Vagina (tissue), 2 donors: ENCODE measurements at regions not wholly inside any gene's neighbourhood (a gene's known extent, or its start where the extent isn't known, plus 50 kb on each side); places are given as distances from the start of the nearest gene placed in this dataset.

ENCODE experiments used
- CTCF ChIP-seq, 3 experiments: fragments of 450-650 bp in 2 of 3; fragments of 200-600 bp in 1 of 3; sonication (generic) in 1 of 3; IDR thresholded peaks; one replicate each; pipeline ENCODE4 v1.5.1; 2017 to 2019; ENCODE audit warnings: antibody characterized with exemption in 3 of 3, mild to moderate bottlenecking in 2 of 3, moderate library complexity in 2 of 3
- POLR2A ChIP-seq, 2 donors: fragments of 450-650 bp; IDR thresholded peaks; one replicate each; pipeline ENCODE4 v1.6.1; 2017; ENCODE audit warnings: antibody characterized with exemption in 2 of 2, mild to moderate bottlenecking in 2 of 2, moderate library complexity in 2 of 2
- POLR2AphosphoS5 ChIP-seq, 2 donors: sonication (generic); formaldehyde crosslinking; IDR thresholded peaks; one replicate each; pipeline ENCODE4 v1.9.0; 2017; ENCODE audit warnings: antibody characterized with exemption in 2 of 2, mild to moderate bottlenecking in 2 of 2, low read depth in 1 of 2; ENCODE audit not compliant: insufficient read depth in 1 of 2

GRCh38 chr22:49207008-49208003 lies 620.4 kb downstream of the BRD1 start:
- TF ChIP-seq CTCF (IDR thresholded peaks at IDR 0.05) (no peak), POLR2A (IDR thresholded peaks at IDR 0.05) (no peak), POLR2AphosphoS5 (IDR thresholded peaks at IDR 0.05; ENCODE audit: insufficient read depth in 1 of 2, low read depth in 1 of 2) (no peak)
